ENCODE measurements at regions not wholly inside any gene's neighbourhood (a gene's known extent, or its start where the extent isn't known, plus 50 kb on each side); places are given as distances from the start of the nearest gene placed in this dataset.
A peak's percentile ranks its signal among the peaks of the same experiment; 100 is the strongest.

DNA sequence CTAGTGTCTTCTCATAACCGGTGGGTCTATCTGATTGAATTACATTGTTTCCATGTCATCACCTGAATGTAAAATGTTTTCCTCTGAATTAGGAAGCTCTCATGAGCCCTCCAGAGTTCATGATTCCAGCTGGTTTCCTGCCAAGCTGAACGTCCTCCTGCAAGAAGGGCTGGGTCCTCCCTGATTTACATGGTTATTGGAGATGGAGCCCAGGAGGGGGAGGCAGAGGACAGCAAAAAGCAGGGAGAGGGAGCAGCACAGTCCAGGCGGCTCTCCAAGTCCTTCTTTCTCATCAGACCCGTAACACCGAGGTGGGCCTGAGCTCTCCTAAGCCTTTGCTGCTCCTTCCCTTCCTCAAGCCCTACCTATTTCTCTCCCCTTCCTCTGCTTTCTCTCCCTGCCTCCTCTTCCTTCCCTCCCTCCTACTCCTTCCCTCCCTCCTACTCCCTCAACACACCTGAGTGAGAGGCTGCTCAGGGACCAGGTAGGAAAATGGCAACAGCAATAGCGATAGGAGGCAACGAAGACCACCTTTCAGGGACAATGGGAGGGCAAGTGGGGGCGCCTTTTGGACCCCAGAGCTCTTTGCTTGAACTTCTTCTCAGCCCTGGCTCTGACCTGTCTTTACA is 265.9 kb downstream of the PRDM2 start:
- Histone ChIP-seq H3K9me3 (peaks cover 2% of the 10 kb centered on the region), H3K4me1 (peaks cover 5% of the 10 kb centered on the region), H3K27me3 (no peaks in the 10 kb centered on the region), H3K36me3 (no peaks in the 10 kb centered on the region), H3K27ac (no peak overlapping the region), H3K4me3 (no peak overlapping the region)
- DNase-seq (ENCODE audit: low spot score in 2 of 2): no peak
- 18% methylated on average over 8 of the region's 8 CpGs for WGBS
- TF ChIP-seq POLR2A (IDR thresholded peaks at IDR 0.05): no peak
- TF ChIP-seq, protein P1, sequence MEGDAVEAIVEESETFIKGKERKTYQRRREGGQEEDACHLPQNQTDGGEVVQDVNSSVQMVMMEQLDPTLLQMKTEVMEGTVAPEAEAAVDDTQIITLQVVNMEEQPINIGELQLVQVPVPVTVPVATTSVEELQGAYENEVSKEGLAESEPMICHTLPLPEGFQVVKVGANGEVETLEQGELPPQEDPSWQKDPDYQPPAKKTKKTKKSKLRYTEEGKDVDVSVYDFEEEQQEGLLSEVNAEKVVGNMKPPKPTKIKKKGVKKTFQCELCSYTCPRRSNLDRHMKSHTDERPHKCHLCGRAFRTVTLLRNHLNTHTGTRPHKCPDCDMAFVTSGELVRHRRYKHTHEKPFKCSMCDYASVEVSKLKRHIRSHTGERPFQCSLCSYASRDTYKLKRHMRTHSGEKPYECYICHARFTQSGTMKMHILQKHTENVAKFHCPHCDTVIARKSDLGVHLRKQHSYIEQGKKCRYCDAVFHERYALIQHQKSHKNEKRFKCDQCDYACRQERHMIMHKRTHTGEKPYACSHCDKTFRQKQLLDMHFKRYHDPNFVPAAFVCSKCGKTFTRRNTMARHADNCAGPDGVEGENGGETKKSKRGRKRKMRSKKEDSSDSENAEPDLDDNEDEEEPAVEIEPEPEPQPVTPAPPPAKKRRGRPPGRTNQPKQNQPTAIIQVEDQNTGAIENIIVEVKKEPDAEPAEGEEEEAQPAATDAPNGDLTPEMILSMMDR (IDR thresholded peaks at IDR 0.05): peak; percentile 26 to 47
- TF ChIP-seq EP300 (IDR thresholded peaks at IDR 0.05): no peak
- TF ChIP-seq POLR2AphosphoS5 (IDR thresholded peaks at IDR 0.05): no peak

DNA sequence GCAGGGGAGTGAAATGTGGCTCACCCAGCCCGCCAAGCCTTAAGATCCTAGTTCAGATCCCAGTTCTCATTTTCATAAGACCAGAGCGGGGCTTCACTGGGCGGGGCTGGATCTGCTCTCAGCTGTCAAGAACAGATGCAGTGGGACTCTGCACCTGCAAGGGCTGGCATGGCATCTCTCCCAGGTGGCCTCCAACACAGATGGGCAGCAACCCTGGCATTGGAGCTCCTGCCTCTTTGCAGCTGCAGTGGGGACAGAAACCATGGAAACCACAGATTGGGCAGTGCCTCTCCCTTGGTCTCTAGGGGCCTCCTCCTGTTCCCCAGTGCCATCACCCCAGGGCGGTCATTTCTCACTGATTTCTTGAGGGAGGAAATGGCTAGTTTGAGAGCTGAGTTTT is 267.7 kb downstream of the PRDM2 start:
- no peak overlapping the region for H3K4me3 ChIP-seq
- H3K27ac ChIP-seq: no peak overlapping the region
- no peaks in the 10 kb centered on the region for H3K36me3 ChIP-seq
- DNase-seq (ENCODE audit: low spot score in 2 of 2): no peak
- H3K27me3 ChIP-seq: no peaks in the 10 kb centered on the region
- WGBS: 71% methylated on average over 3 of the region's 4 CpGs
- peaks cover 5% of the 10 kb centered on the region for H3K4me1 ChIP-seq
- peaks cover 12% of the 10 kb centered on the region for H3K9me3 ChIP-seq
- TF ChIP-seq POLR2A (IDR thresholded peaks at IDR 0.05) (no peak), POLR2AphosphoS5 (IDR thresholded peaks at IDR 0.05) (no peak), EP300 (IDR thresholded peaks at IDR 0.05) (no peak)
- TF ChIP-seq, protein P1 (IDR thresholded peaks at IDR 0.05): no peak

DNA sequence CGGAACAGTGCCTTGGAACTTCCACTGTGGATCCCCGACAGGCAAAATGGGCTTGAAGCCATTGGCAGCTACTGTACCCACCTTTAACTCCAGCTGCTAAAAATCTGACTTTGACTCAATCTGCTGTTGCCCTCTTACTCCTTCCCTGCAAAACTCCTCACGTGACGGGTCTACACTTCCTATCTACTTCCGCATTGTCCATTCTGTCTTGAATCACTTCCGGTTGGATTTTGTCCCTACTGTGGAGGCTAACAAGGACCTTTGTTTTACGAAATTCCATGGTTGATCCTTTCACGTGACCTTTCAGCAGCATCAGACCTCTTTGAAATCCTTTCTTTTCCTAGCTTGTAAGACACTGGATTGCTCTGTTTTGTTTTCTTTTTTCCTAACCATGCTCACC is 268.4 kb downstream of the PRDM2 start:
- peaks cover 12% of the 10 kb centered on the region for H3K9me3 ChIP-seq
- 84% methylated on average over 8 of the region's 8 CpGs for WGBS
- no peak for DNase-seq (ENCODE audit: low spot score in 2 of 2)
- H3K27me3 ChIP-seq: no peaks in the 10 kb centered on the region
- peaks cover 5% of the 10 kb centered on the region for H3K4me1 ChIP-seq
- no peaks in the 10 kb centered on the region for H3K36me3 ChIP-seq
- H3K27ac ChIP-seq: no peak overlapping the region
- TF ChIP-seq, protein P1 (IDR thresholded peaks at IDR 0.05): no peak
- no peak for TF ChIP-seq EP300 (IDR thresholded peaks at IDR 0.05)
- H3K4me3 ChIP-seq: no peak overlapping the region

DNA sequence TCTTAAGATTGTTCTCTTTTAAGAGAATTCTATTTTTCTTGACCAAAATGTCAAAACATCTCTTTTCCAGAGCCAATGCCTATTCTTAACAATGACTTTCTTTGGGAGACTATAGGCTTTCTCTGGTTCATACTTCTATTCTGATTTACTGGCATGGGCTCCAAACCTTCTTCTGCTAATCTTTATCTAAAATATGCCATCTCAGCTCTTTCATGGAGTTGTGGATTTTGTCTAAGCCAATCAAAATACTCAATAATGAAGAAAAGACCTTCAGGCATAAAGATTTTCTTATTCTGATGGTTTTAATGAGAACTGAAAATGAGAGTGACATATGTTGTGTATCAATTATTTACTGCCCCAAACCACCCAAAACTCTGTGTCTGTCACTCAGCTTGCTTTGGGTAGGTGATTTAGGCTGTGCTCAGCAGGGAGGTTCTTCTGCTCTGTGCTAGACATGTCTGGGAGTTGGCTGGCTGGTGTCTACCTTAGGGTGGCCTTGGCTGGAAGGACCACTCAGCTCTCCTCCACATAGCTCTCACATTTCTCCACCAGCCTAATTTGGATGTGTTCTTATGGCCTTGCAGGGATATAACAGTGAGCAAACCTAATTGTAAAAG is 270.8 kb downstream of the PRDM2 start:
- Histone ChIP-seq H3K4me1 (peaks cover 2% of the 10 kb centered on the region), H3K36me3 (no peaks in the 10 kb centered on the region), H3K4me3 (no peak overlapping the region), H3K9me3 (peaks cover 12% of the 10 kb centered on the region), H3K27ac (no peak overlapping the region), H3K27me3 (no peaks in the 10 kb centered on the region)
- TF ChIP-seq EP300 (IDR thresholded peaks at IDR 0.05): no peak
- TF ChIP-seq, protein P1 (IDR thresholded peaks at IDR 0.05): no peak
- no peak for TF ChIP-seq POLR2AphosphoS5 (IDR thresholded peaks at IDR 0.05)
- no peak for DNase-seq (ENCODE audit: low spot score in 2 of 2)

DNA sequence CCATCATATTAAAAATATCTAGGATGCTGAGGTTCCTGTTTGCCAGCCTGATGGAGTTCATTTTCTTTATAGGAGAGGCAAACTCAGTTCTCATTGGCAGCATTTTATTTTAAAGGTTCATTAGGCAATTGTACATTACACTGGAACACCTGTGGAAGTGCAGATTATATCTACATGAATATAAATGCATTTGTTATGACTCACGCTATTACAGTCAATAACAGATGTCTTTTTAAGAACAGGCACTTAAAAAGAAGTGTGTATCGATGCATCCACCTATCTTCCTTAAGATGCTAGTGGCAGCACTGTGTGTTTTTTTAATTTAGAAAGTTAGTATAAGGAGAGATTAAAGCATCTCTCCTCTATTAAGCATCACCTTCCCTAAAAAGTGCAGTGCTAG is 276.5 kb downstream of the PRDM2 start:
- Histone ChIP-seq H3K4me1 (no peaks in the 10 kb centered on the region), H3K36me3 (no peaks in the 10 kb centered on the region), H3K27me3 (no peaks in the 10 kb centered on the region), H3K4me3 (no peak overlapping the region), H3K9me3 (peaks cover 4% of the 10 kb centered on the region), H3K27ac (no peak overlapping the region)
- 63% methylated on average over 2 of the region's 2 CpGs for WGBS
- no peak for DNase-seq (ENCODE audit: low spot score in 2 of 2)
- TF ChIP-seq POLR2AphosphoS5 (IDR thresholded peaks at IDR 0.05) (no peak), EP300 (IDR thresholded peaks at IDR 0.05) (no peak), POLR2A (IDR thresholded peaks at IDR 0.05) (no peak)
- TF ChIP-seq, protein P1 (IDR thresholded peaks at IDR 0.05): no peak
